ENCODE measurements at regions not wholly inside any gene's neighbourhood (a gene's known extent, or its start where the extent isn't known, plus 50 kb on each side); places are given as distances from the start of the nearest gene placed in this dataset.

DNA sequence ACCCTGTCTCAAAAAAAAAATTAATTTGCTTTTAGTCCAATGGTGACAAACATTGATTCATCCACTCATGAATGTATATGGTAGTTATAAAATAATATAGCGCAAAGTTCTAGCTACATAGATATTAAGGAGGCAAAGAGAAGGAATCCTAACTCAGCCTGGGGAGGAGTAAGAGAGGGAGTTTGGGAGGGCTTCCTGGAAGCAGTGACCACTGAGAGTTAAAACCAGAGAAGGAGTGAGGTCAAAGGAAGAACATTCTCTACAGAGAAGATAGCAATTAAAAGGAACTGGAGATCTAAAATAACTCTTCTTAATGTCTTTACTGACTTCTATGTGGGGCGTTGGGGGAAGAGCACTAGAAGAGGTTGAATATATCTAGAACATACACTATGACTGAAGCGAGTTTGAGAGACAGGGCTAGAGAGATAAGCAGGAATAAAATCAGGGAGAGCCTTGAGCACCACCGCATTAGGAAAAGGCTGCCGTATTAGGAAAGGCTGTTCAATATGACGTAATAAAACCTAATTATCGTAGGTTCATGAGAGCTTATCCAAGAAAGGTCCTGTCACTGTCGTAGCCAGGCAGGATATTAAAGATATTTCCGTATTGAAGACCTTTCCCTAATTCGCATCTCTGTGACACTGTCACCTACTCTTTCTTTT lies 81.8 kb upstream of the CNKSR3 start:
- H3K9me3 ChIP-seq, result no peaks in the 10 kb centered on the region
- no peaks in the 10 kb centered on the region for H3K4me1 ChIP-seq
- H3K27me3 ChIP-seq, result no peaks in the 10 kb centered on the region
- H3K36me3 ChIP-seq, result no peaks in the 10 kb centered on the region
- DNase-seq (ENCODE audit: low spot score in 2 of 2), result no peak
- intact Hi-C loops (cut with DNase I; ENCODE audit: low total_unique reads), result no loop called here
- no peak overlapping the region for H3K27ac ChIP-seq
- TF ChIP-seq, protein P1, sequence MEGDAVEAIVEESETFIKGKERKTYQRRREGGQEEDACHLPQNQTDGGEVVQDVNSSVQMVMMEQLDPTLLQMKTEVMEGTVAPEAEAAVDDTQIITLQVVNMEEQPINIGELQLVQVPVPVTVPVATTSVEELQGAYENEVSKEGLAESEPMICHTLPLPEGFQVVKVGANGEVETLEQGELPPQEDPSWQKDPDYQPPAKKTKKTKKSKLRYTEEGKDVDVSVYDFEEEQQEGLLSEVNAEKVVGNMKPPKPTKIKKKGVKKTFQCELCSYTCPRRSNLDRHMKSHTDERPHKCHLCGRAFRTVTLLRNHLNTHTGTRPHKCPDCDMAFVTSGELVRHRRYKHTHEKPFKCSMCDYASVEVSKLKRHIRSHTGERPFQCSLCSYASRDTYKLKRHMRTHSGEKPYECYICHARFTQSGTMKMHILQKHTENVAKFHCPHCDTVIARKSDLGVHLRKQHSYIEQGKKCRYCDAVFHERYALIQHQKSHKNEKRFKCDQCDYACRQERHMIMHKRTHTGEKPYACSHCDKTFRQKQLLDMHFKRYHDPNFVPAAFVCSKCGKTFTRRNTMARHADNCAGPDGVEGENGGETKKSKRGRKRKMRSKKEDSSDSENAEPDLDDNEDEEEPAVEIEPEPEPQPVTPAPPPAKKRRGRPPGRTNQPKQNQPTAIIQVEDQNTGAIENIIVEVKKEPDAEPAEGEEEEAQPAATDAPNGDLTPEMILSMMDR (IDR thresholded peaks at IDR 0.05), result no peak
- TF ChIP-seq POLR2A (IDR thresholded peaks at IDR 0.05), result no peak
- TF ChIP-seq POLR2AphosphoS5 (IDR thresholded peaks at IDR 0.05), result no peak
- no peak overlapping the region for H3K4me3 ChIP-seq

DNA sequence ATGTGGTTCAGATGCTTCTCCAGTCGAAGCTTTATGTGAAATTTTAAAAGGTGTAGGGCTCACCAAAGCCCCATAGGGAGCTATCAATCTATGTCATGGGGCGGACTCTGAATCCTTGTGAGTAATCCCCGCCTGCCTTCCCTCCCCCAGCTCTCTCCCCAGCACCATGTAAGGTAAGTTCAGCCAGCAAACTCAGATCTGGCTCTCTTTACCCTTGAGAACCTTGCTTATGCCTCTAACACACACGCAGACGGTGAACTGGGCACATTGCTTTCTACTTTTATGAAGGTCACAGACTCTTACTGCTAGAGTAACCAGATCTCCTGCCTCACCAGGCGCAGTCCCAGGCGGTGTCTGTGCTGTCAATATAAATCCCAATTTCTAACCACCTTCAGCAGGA lies 82.6 kb upstream of the CNKSR3 start:
- Histone ChIP-seq H3K36me3 (no peaks in the 10 kb centered on the region), H3K9me3 (no peaks in the 10 kb centered on the region), H3K4me1 (no peaks in the 10 kb centered on the region), H3K27me3 (no peaks in the 10 kb centered on the region), H3K27ac (no peak overlapping the region), H3K4me3 (no peak overlapping the region)
- no peak for TF ChIP-seq POLR2AphosphoS5 (IDR thresholded peaks at IDR 0.05)
- DNase-seq (ENCODE audit: low spot score in 2 of 2), result no peak
- intact Hi-C loops (cut with DNase I; ENCODE audit: low total_unique reads), result no loop called here

DNA sequence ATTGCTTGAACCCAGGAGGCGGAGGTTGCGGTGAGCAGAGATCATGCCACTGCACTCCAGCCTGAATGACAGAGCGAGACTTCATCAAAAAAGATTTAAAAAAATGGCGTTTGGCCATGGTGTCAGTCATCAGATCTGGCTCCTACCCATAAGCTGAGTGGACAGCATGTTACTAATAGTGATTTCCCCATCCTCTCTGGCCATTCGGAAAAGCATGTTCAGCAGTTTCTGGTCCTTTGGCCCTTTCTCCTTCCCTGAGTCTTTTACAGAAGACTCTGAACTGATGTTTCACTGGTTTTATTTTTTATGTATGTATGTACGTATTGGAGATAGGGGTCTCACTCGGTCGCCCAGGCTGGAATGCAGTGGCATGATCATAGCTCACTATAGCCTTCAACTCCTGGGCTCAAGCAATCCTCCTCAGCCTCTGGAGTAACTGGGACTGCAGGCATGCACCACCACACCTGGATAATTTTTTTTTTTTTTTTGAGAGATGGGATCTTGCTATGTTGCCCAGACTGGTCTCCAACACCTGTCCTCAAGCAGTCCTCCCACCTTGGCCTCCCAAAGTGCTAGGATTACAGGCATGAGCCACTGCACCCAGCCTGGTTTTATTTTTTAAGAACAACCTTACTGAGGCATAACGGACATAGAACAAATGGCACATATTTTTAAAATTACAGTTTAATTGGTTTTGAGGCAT lies 84.2 kb upstream of the CNKSR3 start:
- H3K36me3 ChIP-seq, result no peaks in the 10 kb centered on the region
- H3K4me3 ChIP-seq, result no peak overlapping the region
- intact Hi-C loops (cut with DNase I; ENCODE audit: low total_unique reads), result no loop called here
- H3K4me1 ChIP-seq, result no peaks in the 10 kb centered on the region
- no peak for DNase-seq (ENCODE audit: low spot score in 2 of 2)
- no peaks in the 10 kb centered on the region for H3K9me3 ChIP-seq
- H3K27me3 ChIP-seq, result no peaks in the 10 kb centered on the region
- no peak overlapping the region for H3K27ac ChIP-seq
- TF ChIP-seq POLR2A (IDR thresholded peaks at IDR 0.05) (no peak), POLR2AphosphoS5 (IDR thresholded peaks at IDR 0.05) (no peak)
- TF ChIP-seq, protein P1 (IDR thresholded peaks at IDR 0.05), result no peak

DNA sequence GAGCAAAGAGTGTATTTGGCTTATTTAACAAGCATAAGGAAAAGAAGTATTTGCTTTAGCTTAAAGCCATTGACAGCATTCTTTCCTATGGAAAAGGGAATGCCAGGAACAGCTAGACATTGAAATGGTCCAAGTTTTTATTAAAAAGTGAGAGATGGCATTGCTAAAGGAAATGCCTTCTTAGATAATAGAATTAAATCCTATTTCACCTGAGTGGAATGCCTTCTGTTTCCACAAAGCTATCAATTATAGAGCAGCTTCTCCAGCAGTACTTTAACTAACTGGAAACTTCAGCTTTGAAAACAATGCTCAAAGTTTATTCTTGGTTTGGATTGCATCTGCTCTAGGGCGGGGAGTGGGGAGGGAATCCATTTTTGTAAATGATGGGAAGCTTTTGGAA lies 85.1 kb upstream of the CNKSR3 start:
- H3K9me3 ChIP-seq, result no peaks in the 10 kb centered on the region
- TF ChIP-seq, protein P1 (IDR thresholded peaks at IDR 0.05), result no peak
- TF ChIP-seq POLR2AphosphoS5 (IDR thresholded peaks at IDR 0.05), result no peak
- no peak for TF ChIP-seq POLR2A (IDR thresholded peaks at IDR 0.05)
- H3K27ac ChIP-seq, result no peak overlapping the region
- intact Hi-C loops (cut with DNase I; ENCODE audit: low total_unique reads), result no loop called here
- no peak overlapping the region for H3K4me3 ChIP-seq
- H3K4me1 ChIP-seq, result no peaks in the 10 kb centered on the region
- no peaks in the 10 kb centered on the region for H3K36me3 ChIP-seq
- DNase-seq (ENCODE audit: low spot score in 2 of 2), result no peak
- no peaks in the 10 kb centered on the region for H3K27me3 ChIP-seq

DNA sequence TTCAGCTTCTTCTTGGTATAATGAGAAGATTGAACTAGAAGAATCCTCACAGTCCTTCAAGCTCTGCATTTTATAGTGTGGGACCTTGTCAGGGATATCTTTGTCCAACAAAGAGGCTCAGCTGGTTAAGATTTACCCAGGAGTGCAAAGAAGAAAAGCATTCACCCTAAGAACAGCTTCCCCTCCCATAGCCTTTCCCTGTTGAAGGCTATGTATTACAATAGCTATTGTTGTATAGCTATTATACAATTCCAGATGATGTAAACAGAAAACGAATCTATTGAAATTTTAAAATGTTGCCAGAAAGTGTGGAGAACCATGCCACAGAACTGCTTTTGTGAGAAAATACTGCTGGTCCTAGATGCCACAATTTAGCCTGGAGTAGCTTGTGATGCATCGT lies 85.5 kb upstream of the CNKSR3 start:
- intact Hi-C loops (cut with DNase I; ENCODE audit: low total_unique reads), result no loop called here
- TF ChIP-seq, protein P1 (IDR thresholded peaks at IDR 0.05), result no peak
- TF ChIP-seq POLR2AphosphoS5 (IDR thresholded peaks at IDR 0.05) (no peak), POLR2A (IDR thresholded peaks at IDR 0.05) (no peak)
- Histone ChIP-seq H3K9me3 (no peaks in the 10 kb centered on the region), H3K27me3 (no peaks in the 10 kb centered on the region), H3K4me1 (no peaks in the 10 kb centered on the region), H3K27ac (no peak overlapping the region), H3K4me3 (no peak overlapping the region), H3K36me3 (no peaks in the 10 kb centered on the region)
- no peak for DNase-seq (ENCODE audit: low spot score in 2 of 2)

All from breast epithelium (tissue), 4 donors.